Mammary epithelial cell (primary cell): ENCODE measurements at regions not wholly inside any gene's neighbourhood (a gene's known extent, or its start where the extent isn't known, plus 50 kb on each side); places are given as distances from the start of the nearest gene placed in this dataset.

Source experiments
- EZH2 ChIP-seq: IDR thresholded peaks from 2 replicates; pipeline ENCODE4 v1.6.1; 2012; ENCODE audit warnings: low read length, inconsistent platforms, borderline replicate concordance
- TF ChIP-seq, protein P1 (sequence below), 2 donors: IDR thresholded peaks in 1 of 2; conservative IDR thresholded peaks in 1 of 2; 2 replicates each; pipeline ENCODE4 v1.5.1; 2011 to 2012; ENCODE audit warnings: inconsistent platforms in 2 of 2, low read length in 2 of 2, mild to moderate bottlenecking in 2 of 2, control low read depth in 1 of 2, low read depth in 1 of 2; ENCODE audit not compliant: insufficient read depth in 1 of 2; ENCODE audit errors: extremely low read depth in 1 of 2

DNA sequence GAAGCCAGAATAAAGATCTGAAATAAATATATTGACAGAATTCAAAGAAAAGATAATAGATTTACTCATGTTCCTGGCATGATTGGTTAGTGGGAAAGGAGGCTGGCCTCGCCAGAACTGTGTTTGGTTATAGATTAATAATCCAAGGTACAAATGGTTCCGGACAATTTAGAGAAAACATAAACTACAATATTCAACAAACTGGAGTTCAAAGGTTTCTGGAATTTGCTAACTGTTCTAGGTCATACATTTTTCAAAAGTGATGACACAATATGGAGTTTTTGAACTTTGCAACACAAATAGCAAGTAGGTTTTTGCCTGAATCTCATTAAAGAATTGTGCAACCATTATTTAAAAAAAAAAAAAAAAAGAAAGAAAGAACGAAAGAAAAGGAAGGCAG lies 251.7 kb upstream of the SALL1 start:
- TF ChIP-seq, protein P1, sequence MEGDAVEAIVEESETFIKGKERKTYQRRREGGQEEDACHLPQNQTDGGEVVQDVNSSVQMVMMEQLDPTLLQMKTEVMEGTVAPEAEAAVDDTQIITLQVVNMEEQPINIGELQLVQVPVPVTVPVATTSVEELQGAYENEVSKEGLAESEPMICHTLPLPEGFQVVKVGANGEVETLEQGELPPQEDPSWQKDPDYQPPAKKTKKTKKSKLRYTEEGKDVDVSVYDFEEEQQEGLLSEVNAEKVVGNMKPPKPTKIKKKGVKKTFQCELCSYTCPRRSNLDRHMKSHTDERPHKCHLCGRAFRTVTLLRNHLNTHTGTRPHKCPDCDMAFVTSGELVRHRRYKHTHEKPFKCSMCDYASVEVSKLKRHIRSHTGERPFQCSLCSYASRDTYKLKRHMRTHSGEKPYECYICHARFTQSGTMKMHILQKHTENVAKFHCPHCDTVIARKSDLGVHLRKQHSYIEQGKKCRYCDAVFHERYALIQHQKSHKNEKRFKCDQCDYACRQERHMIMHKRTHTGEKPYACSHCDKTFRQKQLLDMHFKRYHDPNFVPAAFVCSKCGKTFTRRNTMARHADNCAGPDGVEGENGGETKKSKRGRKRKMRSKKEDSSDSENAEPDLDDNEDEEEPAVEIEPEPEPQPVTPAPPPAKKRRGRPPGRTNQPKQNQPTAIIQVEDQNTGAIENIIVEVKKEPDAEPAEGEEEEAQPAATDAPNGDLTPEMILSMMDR (conservative IDR thresholded peaks at IDR 0.05 in 1 of 2, IDR thresholded peaks at IDR 0.05 in 1 of 2; ENCODE audit: extremely low read depth in 1 of 2, insufficient read depth in 1 of 2, low read depth in 1 of 2, low read length in 2 of 2) = no peak
- TF ChIP-seq EZH2 = no peak
